T47D (cell line): ENCODE measurements at regions not wholly inside any gene's neighbourhood (a gene's known extent, or its start where the extent isn't known, plus 50 kb on each side); places are given as distances from the start of the nearest gene placed in this dataset.
A peak's percentile ranks its signal among the peaks of the same experiment; 100 is the strongest.
"Not testable (repeated sequence)": the region's sequence is repeated elsewhere in the genome, so short reads cannot be mapped to it uniquely, and the experiment has no call there.

ENCODE experiments used
- DNase-seq, 2 experiments: peaks; one replicate each; pipeline versions ENCODE4 v3.0.0 to v3.0.0-alpha.2; 2011 to 2012; ENCODE audit warnings: low read depth in 1 of 2, low spot score in 1 of 2
- JUND ChIP-seq: IDR thresholded peaks from 2 replicates; pipeline ENCODE4 v1.6.1; 2012; ENCODE audit warnings: low read depth
- in situ Hi-C: cut with HindIII; loops from 2 replicates; pipeline ENCODE4 v1.10.0; 2016; ENCODE audit warnings: low sequenced_read_pairs, low pct_unique_long_range_greater_than_20kb

GRCh38 chr16:33987348-33987963 is 528.0 kb downstream of the TP53TG3F start:
- in situ Hi-C loops, DNase-seq: not testable (repeated sequence)

DNA sequence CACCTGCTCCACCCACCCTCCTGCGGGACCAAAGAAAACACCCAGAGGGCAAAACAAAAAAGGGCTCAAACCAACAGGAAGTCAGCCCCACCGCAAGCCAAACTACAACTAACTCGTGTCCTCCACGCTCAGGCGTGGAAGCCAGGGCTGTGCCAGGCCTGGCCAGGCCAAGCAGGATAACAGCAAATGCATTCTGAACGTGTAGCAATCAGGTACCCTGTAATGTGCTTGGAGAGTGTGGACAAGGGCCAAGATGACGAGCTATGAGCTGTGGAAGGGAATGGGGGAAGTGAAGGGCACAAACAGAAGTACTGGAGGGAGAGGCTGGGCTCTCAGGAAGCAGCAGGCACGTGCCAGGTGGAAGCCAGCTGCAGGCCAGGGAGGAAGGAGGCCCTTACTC is 528.6 kb downstream of the TP53TG3F start:
- in situ Hi-C loops, DNase-seq: not testable (repeated sequence)

DNA sequence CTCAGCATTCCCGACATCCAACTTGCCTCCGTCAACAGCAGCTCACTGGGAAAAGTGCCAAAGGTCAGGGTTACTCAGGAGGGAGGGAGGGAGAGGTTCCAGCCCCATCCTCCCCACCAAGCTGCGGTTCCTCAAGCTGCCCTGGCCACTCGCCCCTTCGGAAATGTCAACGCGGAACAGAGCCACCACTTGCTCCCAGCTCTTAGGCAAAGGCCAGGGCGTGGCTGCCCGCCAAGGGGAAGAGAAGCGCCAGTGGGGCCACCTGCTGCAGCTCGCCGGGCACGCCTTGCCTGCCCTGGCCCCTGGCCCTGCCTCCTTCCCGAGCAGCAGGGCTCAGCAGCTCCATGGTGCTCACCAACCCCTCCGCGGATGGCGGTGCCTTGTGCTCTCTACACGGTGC is 531.1 kb downstream of the TP53TG3F start:
- DNase-seq, in situ Hi-C loops: not testable (repeated sequence)

DNA sequence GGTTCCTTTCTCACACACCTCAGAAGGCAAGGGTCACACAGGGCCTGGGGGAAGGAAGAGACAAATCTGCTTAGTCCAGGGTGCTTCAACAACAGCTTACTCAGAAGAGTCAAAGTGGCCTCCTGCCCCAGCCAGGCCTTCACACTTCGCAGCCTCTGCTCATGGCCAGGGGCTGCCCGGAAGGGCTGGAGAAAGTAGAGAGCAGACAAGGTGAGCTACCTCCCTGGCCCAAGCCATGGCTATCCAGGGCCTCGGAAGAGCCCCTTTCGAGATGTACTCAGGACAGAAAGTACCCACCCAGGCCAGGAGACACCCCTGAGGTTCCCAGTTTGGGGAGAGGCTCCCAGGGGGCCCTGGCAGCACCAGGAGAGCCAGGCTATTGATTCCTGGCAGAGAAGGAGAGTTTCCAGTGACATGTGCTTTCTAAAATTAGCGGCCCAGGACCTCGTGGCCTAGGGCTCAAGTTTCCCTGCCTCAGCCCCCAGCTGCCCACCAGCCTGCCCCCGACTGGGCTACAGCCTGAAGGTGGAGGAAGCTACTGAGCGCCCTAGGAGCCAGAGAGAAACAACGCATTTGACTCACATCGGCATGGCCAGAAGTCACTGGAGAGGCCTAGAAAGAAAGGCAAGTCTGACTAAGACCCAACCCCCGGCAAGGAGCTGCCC is 533.2 kb downstream of the TP53TG3F start:
- DNase-seq, in situ Hi-C loops: not testable (repeated sequence)

- in situ Hi-C loops, DNase-seq: not testable (repeated sequence)
Observed at GRCh38 chr16:33994207-33994606, 534.8 kb downstream of the TP53TG3F start.

- DNase-seq: peak in 1 of 2 experiments; percentile 54
- in situ Hi-C loops: not testable (repeated sequence)
Observed at GRCh38 chr16:33995821-33996372, 536.5 kb downstream of the TP53TG3F start.

GRCh38 chr16:34001184-34001583 is 541.8 kb downstream of the TP53TG3F start:
- in situ Hi-C loops, DNase-seq: not testable (repeated sequence)

- in situ Hi-C loops, DNase-seq: not testable (repeated sequence)
Observed at GRCh38 chr16:34001961-34002360, 542.5 kb downstream of the TP53TG3F start.

DNA sequence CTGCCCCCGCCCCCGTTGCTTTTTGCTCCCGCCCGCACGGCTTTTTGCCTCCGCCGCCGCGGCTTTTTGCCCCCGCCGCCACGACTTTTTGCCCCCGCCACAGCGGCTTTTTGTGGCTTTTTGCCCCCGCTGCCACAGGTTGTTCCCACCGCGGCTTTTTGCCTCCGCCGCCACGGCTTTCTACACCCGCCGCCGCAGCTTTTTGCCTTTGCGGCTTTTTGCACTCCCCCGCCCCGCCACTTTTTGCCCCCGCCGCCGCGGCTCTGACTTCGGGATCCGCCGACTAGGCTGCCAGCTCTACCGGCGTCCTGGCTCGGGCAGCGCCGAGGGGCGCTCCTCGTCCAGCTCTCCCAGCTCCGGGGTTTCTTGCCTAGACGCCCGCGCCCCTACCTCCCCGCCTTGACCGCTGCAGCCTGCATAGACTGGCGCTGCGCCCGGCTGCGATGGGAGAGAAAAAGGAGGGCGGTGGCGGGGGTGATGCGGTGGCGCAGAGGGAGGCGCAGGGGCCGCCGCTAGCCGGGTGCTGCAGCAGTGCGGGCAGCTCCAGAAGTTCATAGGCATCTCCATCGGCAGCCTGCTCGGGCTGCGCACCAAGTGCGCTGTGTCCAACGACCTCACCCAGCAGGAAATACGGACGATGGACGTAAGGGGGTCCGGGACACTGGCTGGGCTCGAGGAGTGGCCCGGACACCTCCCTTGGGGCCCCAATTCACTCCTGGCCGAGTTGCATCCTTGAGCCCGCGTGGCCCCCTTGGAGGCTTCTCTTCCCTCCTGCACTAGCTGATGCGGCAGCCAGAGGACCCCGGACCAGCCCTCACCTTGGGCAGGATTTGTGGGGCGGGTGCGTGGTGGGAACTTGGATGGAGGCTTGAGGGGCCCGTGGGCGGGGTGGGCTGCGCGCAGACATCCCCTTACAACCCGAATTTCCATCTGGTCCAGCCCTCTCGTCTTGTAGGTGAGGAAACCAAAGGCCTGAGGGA is 555.7 kb downstream of the TP53TG3F start:
- DNase-seq, in situ Hi-C loops: not testable (repeated sequence)

DNA sequence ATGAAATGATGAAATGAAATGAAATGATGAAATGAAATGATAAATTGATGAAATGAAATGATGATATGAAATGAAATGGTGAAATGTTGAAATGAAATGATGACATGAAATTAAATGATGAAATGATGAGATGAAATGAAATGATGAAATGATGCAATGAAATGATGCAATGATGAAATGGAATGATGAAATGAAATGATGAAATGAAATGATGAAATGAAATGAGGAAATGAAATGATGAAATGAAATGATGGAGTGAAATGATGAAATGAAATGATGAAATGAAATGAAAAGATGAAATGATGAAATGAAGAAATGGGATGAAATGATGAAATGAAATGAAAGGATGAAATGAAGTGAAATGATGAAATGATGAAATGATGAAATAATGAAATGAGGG is 558.9 kb downstream of the TP53TG3F start:
- in situ Hi-C loops, DNase-seq: not testable (repeated sequence)

- TF ChIP-seq JUND: no peak
- DNase-seq: no peak
Observed at GRCh38 chr16:34050787-34051320, 591.4 kb downstream of the TP53TG3F start.

DNA sequence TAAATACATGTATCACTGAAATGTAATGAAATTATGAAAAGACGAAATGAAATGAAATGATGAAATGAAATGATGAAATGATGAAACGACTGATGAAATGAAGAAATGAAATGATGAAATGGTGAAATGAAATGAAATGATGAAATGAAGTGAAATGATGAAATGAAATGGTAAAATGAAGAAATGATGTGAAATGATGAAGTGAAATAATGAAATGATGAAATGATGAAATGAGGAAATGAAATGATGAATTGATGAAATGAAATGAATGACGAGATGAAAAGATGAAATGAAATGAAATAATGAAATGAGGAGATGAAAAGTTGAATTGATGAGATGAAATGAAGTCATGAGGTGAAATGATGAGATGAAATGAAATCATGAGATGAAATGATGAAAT is 594.7 kb downstream of the TP53TG3F start:
- in situ Hi-C loops: no loop called here
- no peak for TF ChIP-seq JUND
- no peak for DNase-seq

More at GRCh38 chr16:34050787-34051320, 591.4 kb downstream of the TP53TG3F start:
- in situ Hi-C loops: no loop called here

DNA sequence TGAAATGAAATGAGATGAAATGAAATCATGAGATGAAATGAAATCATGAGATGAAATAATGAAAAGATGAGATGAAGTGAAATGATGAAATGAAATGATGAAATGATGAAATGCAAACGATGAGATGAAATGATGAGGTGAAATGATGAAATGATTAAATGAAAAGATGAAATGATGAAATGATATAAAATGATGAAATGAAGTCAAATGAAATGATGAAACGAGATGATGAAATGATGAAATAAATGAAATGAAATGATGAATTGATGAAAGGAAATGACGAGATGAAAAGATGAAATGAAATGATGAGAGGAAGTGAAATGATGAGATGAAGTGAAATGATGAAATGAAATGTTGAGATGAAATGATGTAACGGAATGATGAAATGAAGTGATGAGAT is 595.6 kb downstream of the TP53TG3F start:
- in situ Hi-C loops: no loop called here
- DNase-seq: no peak
- TF ChIP-seq JUND: no peak

GRCh38 chr16:34062620-34063253 is 603.3 kb downstream of the TP53TG3F start:
- DNase-seq, in situ Hi-C loops: not testable (repeated sequence)

- in situ Hi-C loops, DNase-seq: not testable (repeated sequence)
Observed at GRCh38 chr16:34063498-34064157, 604.2 kb downstream of the TP53TG3F start.

- DNase-seq, in situ Hi-C loops: not testable (repeated sequence)
Observed at GRCh38 chr16:34064602-34065001, 605.2 kb downstream of the TP53TG3F start.

GRCh38 chr16:34069731-34070130 is 610.3 kb downstream of the TP53TG3F start:
- in situ Hi-C loops, DNase-seq: not testable (repeated sequence)
